ENCODE measurements at regions not wholly inside any gene's neighbourhood (a gene's known extent, or its start where the extent isn't known, plus 50 kb on each side); places are given as distances from the start of the nearest gene placed in this dataset.

- Histone ChIP-seq H3K4me3 (no peak overlapping the region), H3K9me3 (no peaks in the 10 kb centered on the region), H3K27ac (no peak overlapping the region), H3K4me1 (no peaks in the 10 kb centered on the region), H3K27me3 (no peaks in the 10 kb centered on the region), H3K36me3 (ENCODE audit: low read depth, missing control alignments) (no peaks in the 10 kb centered on the region)
- 29 to 48% methylated on average over 4 of the region's 4 CpGs for WGBS, 2 donors
- intact Hi-C loops (cut with DNase I; ENCODE audit: low total_unique reads), result no loop called here
- DNase-seq, result no peak
- TF ChIP-seq POLR2A (IDR thresholded peaks at IDR 0.05), result no peak
- no peak for TF ChIP-seq CTCF (IDR thresholded peaks at IDR 0.05)
Measured at GRCh38 chr13:26834646-26835045, 74.1 kb upstream of the GPR12 start.

- H3K27me3 ChIP-seq, result no peaks in the 10 kb centered on the region
- intact Hi-C loops (cut with DNase I; ENCODE audit: low total_unique reads), result no loop called here
- H3K4me1 ChIP-seq, result no peaks in the 10 kb centered on the region
- WGBS, 2 donors, result 73 to 74% methylated on average over 6 of the region's 6 CpGs
- H3K4me3 ChIP-seq, result no peak overlapping the region
- H3K9me3 ChIP-seq, result no peaks in the 10 kb centered on the region
- no peaks in the 10 kb centered on the region for H3K36me3 ChIP-seq (ENCODE audit: low read depth, missing control alignments)
- TF ChIP-seq POLR2A (IDR thresholded peaks at IDR 0.05) (no peak), CTCF (IDR thresholded peaks at IDR 0.05) (no peak)
- no peak for DNase-seq
- no peak overlapping the region for H3K27ac ChIP-seq
Measured at GRCh38 chr13:26831336-26831908, 70.8 kb upstream of the GPR12 start.

- Histone ChIP-seq H3K4me1 (no peaks in the 10 kb centered on the region), H3K27me3 (no peaks in the 10 kb centered on the region), H3K4me3 (no peak overlapping the region), H3K9me3 (no peaks in the 10 kb centered on the region), H3K36me3 (ENCODE audit: low read depth, missing control alignments) (no peaks in the 10 kb centered on the region), H3K27ac (no peak overlapping the region)
- no peak for TF ChIP-seq POLR2A (IDR thresholded peaks at IDR 0.05)
- TF ChIP-seq CTCF (IDR thresholded peaks at IDR 0.05), result no peak
- no peak for DNase-seq
- WGBS, 2 donors, result 89 to 90% methylated on average over 4 of the region's 4 CpGs
- intact Hi-C loops (cut with DNase I; ENCODE audit: low total_unique reads), result no loop called here
Measured at GRCh38 chr13:26829716-26830115, 69.1 kb upstream of the GPR12 start.

GRCh38 chr13:26824581-26824980 is 64.0 kb upstream of the GPR12 start:
- H3K9me3 ChIP-seq, result no peaks in the 10 kb centered on the region
- WGBS, 2 donors, result 28 to 63% methylated on average over 1 of the region's 1 CpG
- H3K36me3 ChIP-seq (ENCODE audit: low read depth, missing control alignments), result no peaks in the 10 kb centered on the region
- TF ChIP-seq POLR2A (IDR thresholded peaks at IDR 0.05) (no peak), CTCF (IDR thresholded peaks at IDR 0.05) (no peak)
- H3K4me3 ChIP-seq, result no peak overlapping the region
- H3K27me3 ChIP-seq, result no peaks in the 10 kb centered on the region
- no peak overlapping the region for H3K27ac ChIP-seq
- H3K4me1 ChIP-seq, result no peaks in the 10 kb centered on the region
- intact Hi-C loops (cut with DNase I; ENCODE audit: low total_unique reads), result no loop called here
- DNase-seq, result no peak

- H3K4me3 ChIP-seq, result no peak overlapping the region
- H3K4me1 ChIP-seq, result no peaks in the 10 kb centered on the region
- H3K27ac ChIP-seq, result no peak overlapping the region
- H3K36me3 ChIP-seq (ENCODE audit: low read depth, missing control alignments), result no peaks in the 10 kb centered on the region
- TF ChIP-seq POLR2A (IDR thresholded peaks at IDR 0.05) (no peak), CTCF (IDR thresholded peaks at IDR 0.05) (no peak)
- no peaks in the 10 kb centered on the region for H3K27me3 ChIP-seq
- no peaks in the 10 kb centered on the region for H3K9me3 ChIP-seq
- no peak for DNase-seq
- intact Hi-C loops (cut with DNase I; ENCODE audit: low total_unique reads), result no loop called here
Measured at GRCh38 chr13:26822146-26822545, 61.6 kb upstream of the GPR12 start.
